GM18508 (cell line): ENCODE measurements at regions not wholly inside any gene's neighbourhood (a gene's known extent, or its start where the extent isn't known, plus 50 kb on each side); places are given as distances from the start of the nearest gene placed in this dataset.
"Not testable (repeated sequence)": the region's sequence is repeated elsewhere in the genome, so short reads cannot be mapped to it uniquely, and the experiment has no call there.

ENCODE experiments used
- ATAC-seq: cut with Tn5 transposase; IDR thresholded peaks from one replicate; pipeline ENCODE4 v1.9.1; 2021; ENCODE audit warnings: moderate number of reproducible peaks; ENCODE audit not compliant: insufficient read depth, unreplicated experiment

GRCh38 chr11:96585944-96586880, 196.4 kb downstream of the JRKL start:
- ATAC-seq = not testable (repeated sequence)

- ATAC-seq = not testable (repeated sequence)
These were observed 199.0 kb downstream of the JRKL start for GRCh38 chr11:96588793-96589192.

GRCh38 chr11:96595011-96595410, 205.2 kb downstream of the JRKL start:
- no peak for ATAC-seq

GRCh38 chr11:96607864-96608558, 218.2 kb downstream of the JRKL start:
- ATAC-seq = no peak

- ATAC-seq = no peak
These were observed 224.3 kb downstream of the JRKL start for GRCh38 chr11:96614101-96614500.

- no peak for ATAC-seq
These were observed 225.0 kb downstream of the JRKL start for GRCh38 chr11:96614846-96615245.

GRCh38 chr11:96620464-96621044, 230.7 kb downstream of the JRKL start:
- ATAC-seq = no peak

GRCh38 chr11:96621161-96621560, 231.3 kb downstream of the JRKL start:
- no peak for ATAC-seq

- ATAC-seq = no peak
These were observed 232.3 kb downstream of the JRKL start for GRCh38 chr11:96622026-96622634.

GRCh38 chr11:96624126-96624525, 234.3 kb downstream of the JRKL start:
- no peak for ATAC-seq

- no peak for ATAC-seq
These were observed 237.6 kb downstream of the JRKL start for GRCh38 chr11:96627376-96627775.

- no peak for ATAC-seq
These were observed 245.8 kb downstream of the JRKL start for GRCh38 chr11:96635655-96636054.

- ATAC-seq = no peak
These were observed 251.4 kb downstream of the JRKL start for GRCh38 chr11:96641261-96641660.

- ATAC-seq = no peak
These were observed 252.8 kb downstream of the JRKL start for GRCh38 chr11:96642583-96642982.

GRCh38 chr11:96643173-96643572, 253.4 kb downstream of the JRKL start:
- no peak for ATAC-seq

- no peak for ATAC-seq
These were observed 257.8 kb downstream of the JRKL start for GRCh38 chr11:96647621-96648020.

- ATAC-seq = no peak
These were observed 259.2 kb downstream of the JRKL start for GRCh38 chr11:96648991-96649390.

- no peak for ATAC-seq
These were observed 262.7 kb downstream of the JRKL start for GRCh38 chr11:96652516-96652915.

GRCh38 chr11:96655474-96655873, 265.7 kb downstream of the JRKL start:
- no peak for ATAC-seq

- ATAC-seq = no peak
These were observed 268.6 kb downstream of the JRKL start for GRCh38 chr11:96658436-96658835.

- ATAC-seq = no peak
These were observed 274.3 kb downstream of the JRKL start for GRCh38 chr11:96664110-96664509.
